Tibial nerve (tissue), 4 donors: ENCODE measurements at regions not wholly inside any gene's neighbourhood (a gene's known extent, or its start where the extent isn't known, plus 50 kb on each side); places are given as distances from the start of the nearest gene placed in this dataset.

ENCODE experiments used
- EP300 ChIP-seq, 2 donors: sonication (generic); formaldehyde crosslinking; IDR thresholded peaks; one replicate each; pipeline ENCODE4 v1.6.1; 2017; ENCODE audit warnings: antibody characterized with exemption in 2 of 2, mild to moderate bottlenecking in 1 of 2
- POLR2A ChIP-seq, 2 donors: fragments of 450-650 bp; IDR thresholded peaks; one replicate each; pipeline ENCODE4 v1.6.1; 2017; ENCODE audit warnings: antibody characterized with exemption in 2 of 2, mild to moderate bottlenecking in 2 of 2, moderate library complexity in 2 of 2
- TF ChIP-seq, protein P1 (sequence below), 5 experiments: fragments of 200-600 bp in 3 of 5; fragments of 450-650 bp in 2 of 5; sonication (generic) in 3 of 5; IDR thresholded peaks; one replicate each; pipeline ENCODE4 v1.5.1; 2016 to 2019; ENCODE audit warnings: antibody characterized with exemption in 5 of 5, mild to moderate bottlenecking in 3 of 5, moderate library complexity in 2 of 5

DNA sequence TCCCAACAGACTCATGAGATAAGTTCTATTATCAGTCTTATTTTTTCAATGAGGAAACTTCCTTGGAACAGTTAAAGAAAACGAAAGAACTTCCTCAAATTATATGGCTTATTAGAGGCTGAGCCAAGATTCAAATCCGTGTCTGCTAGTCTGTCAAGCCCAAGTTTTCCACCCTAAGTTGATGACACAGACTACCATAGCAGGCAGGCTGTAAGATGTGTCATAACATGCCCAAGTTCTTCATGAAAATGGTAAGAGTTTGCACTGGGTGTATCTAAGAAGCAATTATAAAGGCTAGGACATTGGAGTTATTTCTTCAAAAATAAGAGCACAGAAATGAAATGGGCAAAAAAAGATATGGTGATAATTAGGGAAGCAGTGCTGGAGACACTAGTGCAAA is 634.5 kb downstream of the BRINP1 start:
- TF ChIP-seq, protein P1, sequence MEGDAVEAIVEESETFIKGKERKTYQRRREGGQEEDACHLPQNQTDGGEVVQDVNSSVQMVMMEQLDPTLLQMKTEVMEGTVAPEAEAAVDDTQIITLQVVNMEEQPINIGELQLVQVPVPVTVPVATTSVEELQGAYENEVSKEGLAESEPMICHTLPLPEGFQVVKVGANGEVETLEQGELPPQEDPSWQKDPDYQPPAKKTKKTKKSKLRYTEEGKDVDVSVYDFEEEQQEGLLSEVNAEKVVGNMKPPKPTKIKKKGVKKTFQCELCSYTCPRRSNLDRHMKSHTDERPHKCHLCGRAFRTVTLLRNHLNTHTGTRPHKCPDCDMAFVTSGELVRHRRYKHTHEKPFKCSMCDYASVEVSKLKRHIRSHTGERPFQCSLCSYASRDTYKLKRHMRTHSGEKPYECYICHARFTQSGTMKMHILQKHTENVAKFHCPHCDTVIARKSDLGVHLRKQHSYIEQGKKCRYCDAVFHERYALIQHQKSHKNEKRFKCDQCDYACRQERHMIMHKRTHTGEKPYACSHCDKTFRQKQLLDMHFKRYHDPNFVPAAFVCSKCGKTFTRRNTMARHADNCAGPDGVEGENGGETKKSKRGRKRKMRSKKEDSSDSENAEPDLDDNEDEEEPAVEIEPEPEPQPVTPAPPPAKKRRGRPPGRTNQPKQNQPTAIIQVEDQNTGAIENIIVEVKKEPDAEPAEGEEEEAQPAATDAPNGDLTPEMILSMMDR (IDR thresholded peaks at IDR 0.05), result no peak
- no peak for TF ChIP-seq EP300 (IDR thresholded peaks at IDR 0.05)
- TF ChIP-seq POLR2A (IDR thresholded peaks at IDR 0.05), result no peak
